ENCODE measurements at regions not wholly inside any gene's neighbourhood (a gene's known extent, or its start where the extent isn't known, plus 50 kb on each side); places are given as distances from the start of the nearest gene placed in this dataset.

DNA sequence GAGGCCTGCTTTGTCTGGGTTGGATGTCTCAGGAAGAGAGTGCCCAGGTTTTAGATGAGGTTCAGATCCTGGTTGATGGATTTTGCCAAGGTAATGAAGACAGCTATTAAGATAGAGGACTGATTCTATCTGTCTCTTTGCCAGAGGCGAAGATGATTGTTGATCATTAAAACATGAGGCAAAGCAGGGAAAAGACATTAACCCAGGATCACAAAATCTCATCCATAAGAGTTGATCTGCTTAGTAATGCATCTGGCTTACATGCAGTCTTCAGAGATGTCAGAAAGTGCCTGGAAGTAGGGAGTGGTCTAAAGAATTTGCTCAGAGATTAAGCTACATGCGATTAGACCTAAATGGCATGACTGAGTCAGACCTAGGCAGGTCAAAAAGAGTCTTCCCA lies 229.6 kb upstream of the PLD5 start:
- in situ Hi-C loops (cut with MboI) (no loop called here), intact Hi-C loops (cut with micrococcal nuclease) (no loop called here)
- CTCF ChIA-PET (ENCODE audit: low intra/inter-chr PET ratio): no interaction called here
- Histone ChIP-seq H3K9me3 (replicated peaks; ENCODE audit: control insufficient read depth, insufficient read depth, low read depth, low read length) (no peaks in the 10 kb centered on the region; the same call in 1 of the 2 replicates), H3K4me2 (ENCODE audit: insufficient read depth, low read length) (no peak overlapping the region), H3K79me2 (ENCODE audit: control insufficient read depth, insufficient read depth, low read length) (no peaks in the 10 kb centered on the region), H3K27ac (ENCODE audit: extremely low read depth, low read depth, low read length) (no peak overlapping the region), H3K4me3 (no peak overlapping the region), H3K9me1 (ENCODE audit: control insufficient read depth, insufficient read depth, low read length) (no peaks in the 10 kb centered on the region), H3K36me3 (ENCODE audit: control insufficient read depth, insufficient read depth, low read length) (no peaks in the 10 kb centered on the region), H3K27me3 (ENCODE audit: control insufficient read depth in 2 of 2, insufficient read depth in 2 of 2, low read length in 2 of 2) (no peaks in the 10 kb centered on the region), H2AFZ (ENCODE audit: low read depth, low read length) (no peak overlapping the region), H3K4me1 (replicated peaks in 1 of 2; ENCODE audit: control insufficient read depth in 2 of 2, insufficient read depth in 2 of 2, low read length in 2 of 2) (no peaks in the 10 kb centered on the region), H3K9ac (ENCODE audit: insufficient read depth in 1 of 2, low read depth in 2 of 2, low read length in 2 of 2) (no peak overlapping the region), H4K20me1 (replicated peaks; ENCODE audit: control insufficient read depth, insufficient read depth, low read length) (no peaks in the 10 kb centered on the region)
- no peak for FAIRE-seq
- WGBS (ENCODE audit: insufficient coverage, low coverage, missing lambda C conversion rate): 0% methylated on average over 2 of the region's 2 CpGs
- no peak for DNase-seq (ENCODE audit: extremely low read depth in 1 of 4, low spot score in 3 of 4)
- TF ChIP-seq DNMT1 (IDR thresholded peaks at IDR 0.05): no peak
- TF ChIP-seq ZNF512 (tag; IDR thresholded peaks at IDR 0.05): no peak
- POLR2A ChIA-PET: no interaction called here
- no peak for ATAC-seq
- no TSS peak for BruUV-seq (replicated peaks)

DNA sequence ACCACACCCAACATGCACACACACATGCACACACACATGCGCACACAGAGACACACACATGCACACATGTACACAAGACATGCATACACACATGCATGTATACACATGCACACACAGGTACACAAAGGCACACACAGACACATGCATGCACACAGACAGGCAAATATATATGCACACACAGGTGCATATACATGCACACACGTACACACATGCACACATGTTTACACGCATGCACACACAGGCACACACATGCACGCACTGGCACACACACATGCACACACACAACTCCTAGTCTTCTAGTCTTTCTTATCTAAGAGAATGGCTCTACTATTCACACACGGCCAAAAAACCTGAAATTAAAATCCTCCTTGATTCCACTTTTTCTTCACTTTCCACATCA lies 222.7 kb upstream of the PLD5 start:
- FAIRE-seq: no peak
- ChIA-PET POLR2A (no interaction called here), CTCF (ENCODE audit: low intra/inter-chr PET ratio) (no interaction called here)
- intact Hi-C loops (cut with micrococcal nuclease) (no loop called here), in situ Hi-C loops (cut with MboI) (no loop called here)
- no peaks in the 10 kb centered on the region for H3K4me1 ChIP-seq (replicated peaks in 1 of 2; ENCODE audit: control insufficient read depth in 2 of 2, insufficient read depth in 2 of 2, low read length in 2 of 2)
- H3K79me2 ChIP-seq (ENCODE audit: control insufficient read depth, insufficient read depth, low read length): no peaks in the 10 kb centered on the region
- H3K4me3 ChIP-seq: no peak overlapping the region
- H2AFZ ChIP-seq (ENCODE audit: low read depth, low read length): no peak overlapping the region
- no peaks in the 10 kb centered on the region for H3K27me3 ChIP-seq (ENCODE audit: control insufficient read depth in 2 of 2, insufficient read depth in 2 of 2, low read length in 2 of 2)
- no peak overlapping the region for H3K9ac ChIP-seq (ENCODE audit: insufficient read depth in 1 of 2, low read depth in 2 of 2, low read length in 2 of 2)
- no peak overlapping the region for H3K4me2 ChIP-seq (ENCODE audit: insufficient read depth, low read length)
- no peaks in the 10 kb centered on the region for H4K20me1 ChIP-seq (replicated peaks; ENCODE audit: control insufficient read depth, insufficient read depth, low read length)
- TF ChIP-seq ARID2 (IDR thresholded peaks at IDR 0.05): no peak
- TF ChIP-seq ZFX (CRISPR knock-in tag; IDR thresholded peaks at IDR 0.05): no peak
- no peak for TF ChIP-seq ZBTB34 (CRISPR knock-in tag; IDR thresholded peaks at IDR 0.05)
- no peak for TF ChIP-seq NELFE (IDR thresholded peaks at IDR 0.05; ENCODE audit: insufficient read depth, insufficient read length)
- TF ChIP-seq BACH1 (tag; IDR thresholded peaks at IDR 0.05): no peak
- TF ChIP-seq PML (IDR thresholded peaks at IDR 0.05; ENCODE audit: low read length): no peak
- no peak for TF ChIP-seq SP2 (IDR thresholded peaks at IDR 0.05; ENCODE audit: extremely low read depth, low read depth, low read length, poor library complexity, severe bottlenecking)
- no peak for TF ChIP-seq PURB (CRISPR knock-in tag; IDR thresholded peaks at IDR 0.05; ENCODE audit: low read depth)
- no peak for TF ChIP-seq HOXB6 (CRISPR knock-in tag; IDR thresholded peaks at IDR 0.05; ENCODE audit: borderline replicate concordance)
- TF ChIP-seq ZNF384 (IDR thresholded peaks at IDR 0.05; ENCODE audit: low read depth, low read length): no peak
- TF ChIP-seq HIVEP1 (CRISPR knock-in tag; IDR thresholded peaks at IDR 0.05): no peak
- ATAC-seq: no peak
- H3K27ac ChIP-seq (ENCODE audit: extremely low read depth, low read depth, low read length): no peak overlapping the region
- H3K9me1 ChIP-seq (ENCODE audit: control insufficient read depth, insufficient read depth, low read length): no peaks in the 10 kb centered on the region
- BruUV-seq (replicated peaks): no TSS peak
- H3K9me3 ChIP-seq (replicated peaks; ENCODE audit: control insufficient read depth, insufficient read depth, low read depth, low read length): peaks cover 2% of the 10 kb centered on the region; the same call in 1 of the 2 replicates
- no peaks in the 10 kb centered on the region for H3K36me3 ChIP-seq (ENCODE audit: control insufficient read depth, insufficient read depth, low read length)
- no peak for DNase-seq (ENCODE audit: extremely low read depth in 1 of 4, low spot score in 3 of 4)
- 6% methylated on average over 5 of the region's 5 CpGs for WGBS (ENCODE audit: insufficient coverage, low coverage, missing lambda C conversion rate)

All from K562 (cell line).